ENCODE measurements at regions not wholly inside any gene's neighbourhood (a gene's known extent, or its start where the extent isn't known, plus 50 kb on each side); places are given as distances from the start of the nearest gene placed in this dataset.

DNA sequence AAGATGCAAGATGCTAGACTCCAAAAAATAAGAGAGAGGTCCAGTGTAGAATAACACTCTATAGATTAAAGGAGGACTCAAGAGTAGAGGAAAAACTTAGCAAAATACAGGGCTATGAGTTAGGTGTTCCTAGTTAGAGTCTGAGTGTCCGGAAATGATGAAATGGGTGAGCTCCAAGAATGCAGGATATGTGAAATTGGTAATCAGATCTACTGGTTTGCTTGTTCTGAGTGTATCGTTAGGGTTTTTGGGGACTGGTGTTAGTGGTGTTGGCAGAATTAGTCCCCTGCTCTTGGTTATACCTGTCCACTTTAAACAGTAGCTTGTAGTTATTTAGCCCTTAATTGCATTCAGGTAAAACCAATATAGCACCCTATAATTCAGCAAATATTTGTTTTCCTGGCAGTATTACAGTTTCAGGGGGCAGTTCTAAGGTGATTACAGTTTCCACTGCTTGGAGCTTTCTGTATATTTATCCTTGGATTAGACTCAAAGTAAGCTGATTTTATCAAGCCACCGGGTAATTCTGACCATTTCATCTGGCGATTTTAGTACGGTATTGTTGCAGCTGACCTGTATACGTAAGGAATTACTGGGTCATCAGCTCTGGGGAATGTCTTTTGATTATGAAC is 332.7 kb downstream of the CHRM3 start:
- TF ChIP-seq, protein P1, sequence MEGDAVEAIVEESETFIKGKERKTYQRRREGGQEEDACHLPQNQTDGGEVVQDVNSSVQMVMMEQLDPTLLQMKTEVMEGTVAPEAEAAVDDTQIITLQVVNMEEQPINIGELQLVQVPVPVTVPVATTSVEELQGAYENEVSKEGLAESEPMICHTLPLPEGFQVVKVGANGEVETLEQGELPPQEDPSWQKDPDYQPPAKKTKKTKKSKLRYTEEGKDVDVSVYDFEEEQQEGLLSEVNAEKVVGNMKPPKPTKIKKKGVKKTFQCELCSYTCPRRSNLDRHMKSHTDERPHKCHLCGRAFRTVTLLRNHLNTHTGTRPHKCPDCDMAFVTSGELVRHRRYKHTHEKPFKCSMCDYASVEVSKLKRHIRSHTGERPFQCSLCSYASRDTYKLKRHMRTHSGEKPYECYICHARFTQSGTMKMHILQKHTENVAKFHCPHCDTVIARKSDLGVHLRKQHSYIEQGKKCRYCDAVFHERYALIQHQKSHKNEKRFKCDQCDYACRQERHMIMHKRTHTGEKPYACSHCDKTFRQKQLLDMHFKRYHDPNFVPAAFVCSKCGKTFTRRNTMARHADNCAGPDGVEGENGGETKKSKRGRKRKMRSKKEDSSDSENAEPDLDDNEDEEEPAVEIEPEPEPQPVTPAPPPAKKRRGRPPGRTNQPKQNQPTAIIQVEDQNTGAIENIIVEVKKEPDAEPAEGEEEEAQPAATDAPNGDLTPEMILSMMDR (IDR thresholded peaks at IDR 0.05; ENCODE audit: low read depth, low read length) = no peak
- no peak for TF ChIP-seq EZH2phosphoT487 (IDR thresholded peaks at IDR 0.05; ENCODE audit: low read depth)
- H4K20me1 ChIP-seq (ENCODE audit: insufficient read depth, low read length) = no peaks in the 10 kb centered on the region
- H3K4me2 ChIP-seq (ENCODE audit: low read length) = no peak overlapping the region
- no peak overlapping the region for H3K4me3 ChIP-seq (ENCODE audit: low read length)
- H3K9me3 ChIP-seq (ENCODE audit: insufficient read depth, low read length) = no peaks in the 10 kb centered on the region
- H3K4me1 ChIP-seq (ENCODE audit: low read length) = no peaks in the 10 kb centered on the region
- no peaks in the 10 kb centered on the region for H3K27me3 ChIP-seq (ENCODE audit: low read depth, low read length)
- H2AFZ ChIP-seq (ENCODE audit: low read depth, low read length) = no peak overlapping the region
- H3K9ac ChIP-seq (ENCODE audit: low read length) = no peak overlapping the region
- H3K27ac ChIP-seq (ENCODE audit: low read length) = no peak overlapping the region
- no peaks in the 10 kb centered on the region for H3K36me3 ChIP-seq (replicated peaks; ENCODE audit: low read depth, low read length)
- no peaks in the 10 kb centered on the region for H3K79me2 ChIP-seq (ENCODE audit: low read length)

- no peak overlapping the region for H3K9ac ChIP-seq (ENCODE audit: low read length)
These were observed 333.4 kb downstream of the CHRM3 start for GRCh38 chr1:239719642-239720258.

DNA sequence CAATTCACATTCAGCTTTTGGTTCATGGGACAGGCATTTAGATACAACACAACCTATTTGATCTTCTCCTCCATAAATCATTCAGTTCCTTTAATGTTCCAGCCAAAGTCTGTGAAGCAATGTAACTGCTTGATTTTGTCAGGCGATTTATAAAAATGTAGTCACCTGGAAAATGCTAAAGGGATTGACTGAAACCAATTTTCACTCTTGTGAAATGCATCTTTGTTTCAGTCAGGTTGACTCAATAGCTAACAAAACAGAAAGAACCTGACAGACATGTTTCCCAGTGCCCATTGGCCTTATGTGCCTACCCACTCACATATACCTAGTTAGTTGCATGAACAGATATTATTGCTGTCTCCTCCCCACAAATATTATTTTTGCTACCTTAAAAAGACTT is 335.7 kb downstream of the CHRM3 start:
- no peaks in the 10 kb centered on the region for H3K79me2 ChIP-seq (ENCODE audit: low read length)
- no peaks in the 10 kb centered on the region for H3K36me3 ChIP-seq (replicated peaks; ENCODE audit: low read depth, low read length)
- H3K9ac ChIP-seq (ENCODE audit: low read length) = no peak overlapping the region
- no peak for TF ChIP-seq EZH2phosphoT487 (IDR thresholded peaks at IDR 0.05; ENCODE audit: low read depth)
- TF ChIP-seq, protein P1 (IDR thresholded peaks at IDR 0.05; ENCODE audit: low read depth, low read length) = no peak
- no peaks in the 10 kb centered on the region for H3K27me3 ChIP-seq (ENCODE audit: low read depth, low read length)
- H2AFZ ChIP-seq (ENCODE audit: low read depth, low read length) = no peak overlapping the region
- H3K9me3 ChIP-seq (ENCODE audit: insufficient read depth, low read length) = no peaks in the 10 kb centered on the region
- H3K4me1 ChIP-seq (ENCODE audit: low read length) = no peaks in the 10 kb centered on the region
- H3K4me3 ChIP-seq (ENCODE audit: low read length) = no peak overlapping the region
- H3K27ac ChIP-seq (ENCODE audit: low read length) = no peak overlapping the region
- H3K4me2 ChIP-seq (ENCODE audit: low read length) = no peak overlapping the region
- no peaks in the 10 kb centered on the region for H4K20me1 ChIP-seq (ENCODE audit: insufficient read depth, low read length)

More at GRCh38 chr1:239719642-239720258, 333.4 kb downstream of the CHRM3 start:
- no peaks in the 10 kb centered on the region for H3K79me2 ChIP-seq (ENCODE audit: low read length)
- H4K20me1 ChIP-seq (ENCODE audit: insufficient read depth, low read length) = no peaks in the 10 kb centered on the region
- no peaks in the 10 kb centered on the region for H3K27me3 ChIP-seq (ENCODE audit: low read depth, low read length)
- no peaks in the 10 kb centered on the region for H3K36me3 ChIP-seq (replicated peaks; ENCODE audit: low read depth, low read length)
- H2AFZ ChIP-seq (ENCODE audit: low read depth, low read length) = no peak overlapping the region
- H3K4me2 ChIP-seq (ENCODE audit: low read length) = no peak overlapping the region
- H3K4me1 ChIP-seq (ENCODE audit: low read length) = no peaks in the 10 kb centered on the region
- no peak overlapping the region for H3K27ac ChIP-seq (ENCODE audit: low read length)
- TF ChIP-seq, protein P1 (IDR thresholded peaks at IDR 0.05; ENCODE audit: low read depth, low read length) = no peak
- no peak for TF ChIP-seq EZH2phosphoT487 (IDR thresholded peaks at IDR 0.05; ENCODE audit: low read depth)
- no peak overlapping the region for H3K4me3 ChIP-seq (ENCODE audit: low read length)
- no peaks in the 10 kb centered on the region for H3K9me3 ChIP-seq (ENCODE audit: insufficient read depth, low read length)

DNA sequence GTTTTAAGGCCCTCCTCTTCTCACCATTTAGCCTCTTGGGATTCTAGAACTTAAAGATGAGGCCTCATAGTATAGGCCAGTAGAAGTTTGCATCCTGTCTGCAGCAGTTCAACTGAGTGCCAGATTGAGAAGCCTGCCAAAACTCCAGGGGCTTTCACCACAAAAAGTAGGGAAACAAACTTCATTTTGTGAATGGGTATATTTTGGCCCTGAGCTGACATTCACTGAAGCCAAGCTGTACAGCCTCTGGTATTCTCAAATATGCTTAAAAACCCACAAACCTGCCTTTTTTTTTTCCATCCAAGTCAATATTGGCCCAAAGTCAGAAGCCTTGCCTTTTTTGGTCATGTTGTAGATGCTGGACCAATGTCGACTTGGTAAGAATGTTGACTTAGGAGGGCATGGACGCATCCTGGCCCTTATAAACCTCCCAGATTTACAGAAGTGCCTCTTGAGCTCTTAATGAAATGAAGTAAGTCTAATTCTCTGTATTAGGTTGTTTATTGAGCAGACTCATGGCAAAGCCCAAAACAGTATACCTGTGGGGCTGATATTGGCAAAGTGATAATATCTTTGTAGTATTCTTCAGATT is 337.5 kb downstream of the CHRM3 start:
- H3K4me3 ChIP-seq (ENCODE audit: low read length) = no peak overlapping the region
- H2AFZ ChIP-seq (ENCODE audit: low read depth, low read length) = no peak overlapping the region
- H3K79me2 ChIP-seq (ENCODE audit: low read length) = no peaks in the 10 kb centered on the region
- H3K9ac ChIP-seq (ENCODE audit: low read length) = no peak overlapping the region
- H3K4me2 ChIP-seq (ENCODE audit: low read length) = no peak overlapping the region
- no peaks in the 10 kb centered on the region for H4K20me1 ChIP-seq (ENCODE audit: insufficient read depth, low read length)
- H3K36me3 ChIP-seq (replicated peaks; ENCODE audit: low read depth, low read length) = no peaks in the 10 kb centered on the region
- no peak overlapping the region for H3K27ac ChIP-seq (ENCODE audit: low read length)
- no peaks in the 10 kb centered on the region for H3K27me3 ChIP-seq (ENCODE audit: low read depth, low read length)
- no peaks in the 10 kb centered on the region for H3K9me3 ChIP-seq (ENCODE audit: insufficient read depth, low read length)
- H3K4me1 ChIP-seq (ENCODE audit: low read length) = no peaks in the 10 kb centered on the region
- no peak for TF ChIP-seq EZH2phosphoT487 (IDR thresholded peaks at IDR 0.05; ENCODE audit: low read depth)
- TF ChIP-seq, protein P1 (IDR thresholded peaks at IDR 0.05; ENCODE audit: low read depth, low read length) = no peak
